Neuronal stem cell (in vitro differentiated cells): ENCODE measurements at regions not wholly inside any gene's neighbourhood (a gene's known extent, or its start where the extent isn't known, plus 50 kb on each side); places are given as distances from the start of the nearest gene placed in this dataset.

Experiments
- DNase-seq: peaks from one replicate; pipeline ENCODE4 v3.0.0-alpha.2; 2013; ENCODE audit warnings: low spot score
- H2AFZ ChIP-seq: one replicate; pipeline ENCODE4 v1.6.1; 2013; ENCODE audit warnings: mild to moderate bottlenecking, low read length, inconsistent platforms
- H2AK5ac ChIP-seq: 2 replicates; pipeline ENCODE4 v1.6.1; 2013; ENCODE audit warnings: low read depth, mild to moderate bottlenecking, inconsistent platforms, low read length, moderate library complexity, mixed read lengths
- H2BK120ac ChIP-seq: 2 replicates; pipeline ENCODE4 v1.6.1; 2013; ENCODE audit warnings: low read depth, mild to moderate bottlenecking, inconsistent platforms, low read length, moderate library complexity, mixed read lengths
- H2BK12ac ChIP-seq: one replicate; pipeline ENCODE4 v1.6.1; 2013; ENCODE audit warnings: low read length, inconsistent platforms
- H2BK15ac ChIP-seq: 2 replicates; pipeline ENCODE4 v1.6.1; 2013; ENCODE audit warnings: mild to moderate bottlenecking, low read length, inconsistent platforms, mixed read lengths
- H2BK5ac ChIP-seq: one replicate; pipeline ENCODE4 v1.6.1; 2013; ENCODE audit warnings: inconsistent platforms, mild to moderate bottlenecking, low read length, moderate library complexity
- H3K14ac ChIP-seq: one replicate; pipeline ENCODE4 v1.6.1; 2013; ENCODE audit warnings: low read length, inconsistent platforms
- H3K18ac ChIP-seq: 2 replicates; pipeline ENCODE4 v1.6.1; 2013; ENCODE audit warnings: low read length, inconsistent platforms
- H3K23ac ChIP-seq: 2 replicates; pipeline ENCODE4 v1.6.1; 2013; ENCODE audit warnings: low read depth, mild to moderate bottlenecking, mixed read lengths, low read length, inconsistent platforms; ENCODE audit not compliant: poor library complexity
- H3K27ac ChIP-seq: replicated peaks from 3 replicates; pipeline ENCODE4 v1.5.1; 2013; ENCODE audit warnings: low read length, inconsistent platforms
- H3K27me3 ChIP-seq, 3 experiments: 2 replicates each; pipeline ENCODE4 v1.6.1; 2013; ENCODE audit warnings: low read length in 3 of 3, mild to moderate bottlenecking in 2 of 3, inconsistent platforms in 1 of 3, low read depth in 1 of 3, mixed read lengths in 1 of 3, moderate library complexity in 1 of 3; ENCODE audit not compliant: control insufficient read depth in 3 of 3, insufficient read depth in 3 of 3
- H3K36me3 ChIP-seq, 2 donors: replicated peaks in 1 of 2; 2 replicates each; pipeline ENCODE4 v1.6.1; 2013; ENCODE audit warnings: low read length in 2 of 2; ENCODE audit not compliant: control insufficient read depth in 2 of 2, insufficient read depth in 2 of 2
- H3K4ac ChIP-seq: 2 replicates; pipeline ENCODE4 v1.6.1; 2013; ENCODE audit warnings: inconsistent platforms, mild to moderate bottlenecking, low read length, moderate library complexity
- H3K4me1 ChIP-seq, 2 donors: 1 replicate in 1 of 2; 2 replicates in 1 of 2; pipeline ENCODE4 v1.6.1; 2013; ENCODE audit warnings: low read length in 2 of 2, low read depth in 1 of 2; ENCODE audit not compliant: control insufficient read depth in 2 of 2, insufficient read depth in 1 of 2
- H3K4me2 ChIP-seq: one replicate; pipeline ENCODE4 v1.6.1; 2013; ENCODE audit warnings: mild to moderate bottlenecking, low read length, inconsistent platforms; ENCODE audit not compliant: insufficient read depth, poor library complexity, severe bottlenecking
- H3K4me3 ChIP-seq, 2 donors: 2 replicates each; pipeline ENCODE4 v1.5.1; 2013; ENCODE audit warnings: low read length in 2 of 2, mild to moderate bottlenecking in 2 of 2, inconsistent platforms in 1 of 2, moderate library complexity in 1 of 2
- H3K79me1 ChIP-seq: one replicate; pipeline ENCODE4 v1.6.1; 2013; ENCODE audit warnings: low read depth, mild to moderate bottlenecking, inconsistent platforms, low read length, moderate library complexity
- H3K9ac ChIP-seq: one replicate; pipeline ENCODE4 v1.6.1; 2013; ENCODE audit warnings: mild to moderate bottlenecking, low read depth, low read length, inconsistent platforms; ENCODE audit not compliant: poor library complexity
- H3K9me3 ChIP-seq, 2 donors: replicated peaks in 1 of 2; 2 replicates each; pipeline versions ENCODE3 to v1.6.1; 2013; ENCODE audit warnings: low read length in 2 of 2, mild to moderate bottlenecking in 2 of 2, inconsistent platforms in 1 of 2, low read depth in 1 of 2, mixed read lengths in 1 of 2, moderate library complexity in 1 of 2; ENCODE audit not compliant: control insufficient read depth in 2 of 2, insufficient read depth in 1 of 2
- H4K8ac ChIP-seq: one replicate; pipeline ENCODE4 v1.6.1; 2013; ENCODE audit warnings: low read depth, mild to moderate bottlenecking, inconsistent platforms, low read length, moderate library complexity
- H4K91ac ChIP-seq: one replicate; pipeline ENCODE4 v1.6.1; 2013; ENCODE audit warnings: low read length, low read depth, mild to moderate bottlenecking, inconsistent platforms; ENCODE audit not compliant: poor library complexity
- WGBS, 2 donors: extraction: QIAGEN DNeasy Blood & Tissue Kit; methylation state at CpG; one replicate each; pipeline ENCODE4 v1.1.7; 2013; ENCODE audit warnings: missing lambda C conversion rate in 2 of 2, mixed read lengths in 1 of 2; ENCODE audit not compliant: insufficient read length in 2 of 2, insufficient replicate concordance in 1 of 2; ENCODE audit errors: extremely low coverage in 2 of 2; 5-methylcytosine and 5-hydroxymethylcytosine counted together

GRCh38 chr2:126315828-126316227 is 340.1 kb upstream of the GYPC start:
- no peak overlapping the region for H4K8ac ChIP-seq
- H3K23ac ChIP-seq: no peak overlapping the region
- no peaks in the 10 kb centered on the region for H3K4me1 ChIP-seq
- H3K9ac ChIP-seq: no peak overlapping the region
- no peak overlapping the region for H2BK120ac ChIP-seq
- DNase-seq: no peak
- WGBS, 2 donors: no CpG with 5 or more reads among the region's 1 CpG
- no peaks in the 10 kb centered on the region for H3K9me3 ChIP-seq
- H3K79me1 ChIP-seq: no peaks in the 10 kb centered on the region
- H3K4me3 ChIP-seq: no peak overlapping the region
- no peaks in the 10 kb centered on the region for H3K27me3 ChIP-seq
- H4K91ac ChIP-seq: no peak overlapping the region
- no peak overlapping the region for H3K27ac ChIP-seq
- H3K36me3 ChIP-seq: no peaks in the 10 kb centered on the region
- no peak overlapping the region for H3K14ac ChIP-seq
- H2AK5ac ChIP-seq: no peak overlapping the region
- H3K4me2 ChIP-seq: no peak overlapping the region
- no peak overlapping the region for H2BK5ac ChIP-seq
- H2BK15ac ChIP-seq: no peak overlapping the region
- H2BK12ac ChIP-seq: no peak overlapping the region
- no peak overlapping the region for H2AFZ ChIP-seq
- H3K18ac ChIP-seq: no peak overlapping the region
- no peak overlapping the region for H3K4ac ChIP-seq

- no peak overlapping the region for H4K91ac ChIP-seq
- no peak overlapping the region for H3K14ac ChIP-seq
- no peak overlapping the region for H3K23ac ChIP-seq
- no peak overlapping the region for H3K4me3 ChIP-seq
- no peaks in the 10 kb centered on the region for H3K4me1 ChIP-seq
- no peak overlapping the region for H4K8ac ChIP-seq
- H2BK15ac ChIP-seq: no peak overlapping the region
- H2BK5ac ChIP-seq: no peak overlapping the region
- no peak for DNase-seq
- no peak overlapping the region for H3K9ac ChIP-seq
- WGBS, 2 donors: no CpG with 5 or more reads among the region's 2 CpGs
- no peak overlapping the region for H2BK12ac ChIP-seq
- no peaks in the 10 kb centered on the region for H3K27me3 ChIP-seq
- H3K4ac ChIP-seq: no peak overlapping the region
- H3K4me2 ChIP-seq: no peak overlapping the region
- no peaks in the 10 kb centered on the region for H3K9me3 ChIP-seq
- no peaks in the 10 kb centered on the region for H3K36me3 ChIP-seq
- H3K18ac ChIP-seq: no peak overlapping the region
- no peak overlapping the region for H2BK120ac ChIP-seq
- H2AK5ac ChIP-seq: no peak overlapping the region
- H3K79me1 ChIP-seq: no peaks in the 10 kb centered on the region
- H2AFZ ChIP-seq: no peak overlapping the region
- no peak overlapping the region for H3K27ac ChIP-seq
Observed at GRCh38 chr2:126317790-126318431, 338.0 kb upstream of the GYPC start.

- H3K18ac ChIP-seq: no peak overlapping the region
- H3K4me2 ChIP-seq: no peak overlapping the region
- no peak overlapping the region for H3K23ac ChIP-seq
- no CpG with 5 or more reads among the region's 3 CpGs for WGBS, 2 donors
- H3K27ac ChIP-seq: no peak overlapping the region
- no peak overlapping the region for H3K14ac ChIP-seq
- H3K4me3 ChIP-seq: no peak overlapping the region
- H2BK12ac ChIP-seq: no peak overlapping the region
- H2BK5ac ChIP-seq: no peak overlapping the region
- no peaks in the 10 kb centered on the region for H3K27me3 ChIP-seq
- no peaks in the 10 kb centered on the region for H3K4me1 ChIP-seq
- H2BK120ac ChIP-seq: no peak overlapping the region
- DNase-seq: no peak
- H3K9ac ChIP-seq: no peak overlapping the region
- H4K91ac ChIP-seq: no peak overlapping the region
- H2AK5ac ChIP-seq: no peak overlapping the region
- no peaks in the 10 kb centered on the region for H3K36me3 ChIP-seq
- H3K4ac ChIP-seq: no peak overlapping the region
- no peak overlapping the region for H4K8ac ChIP-seq
- no peaks in the 10 kb centered on the region for H3K79me1 ChIP-seq
- no peak overlapping the region for H2AFZ ChIP-seq
- H3K9me3 ChIP-seq: no peaks in the 10 kb centered on the region
- H2BK15ac ChIP-seq: no peak overlapping the region
Observed at GRCh38 chr2:126322342-126322741, 333.6 kb upstream of the GYPC start.

- H3K27me3 ChIP-seq: no peaks in the 10 kb centered on the region
- H3K9me3 ChIP-seq: no peaks in the 10 kb centered on the region
- no peaks in the 10 kb centered on the region for H3K36me3 ChIP-seq
- H4K91ac ChIP-seq: no peak overlapping the region
- H2BK5ac ChIP-seq: no peak overlapping the region
- DNase-seq: no peak
- no peaks in the 10 kb centered on the region for H3K4me1 ChIP-seq
- no peak overlapping the region for H2BK12ac ChIP-seq
- no CpG with 5 or more reads among the region's 5 CpGs for WGBS, 2 donors
- H3K9ac ChIP-seq: no peak overlapping the region
- no peak overlapping the region for H2AFZ ChIP-seq
- no peak overlapping the region for H3K4me3 ChIP-seq
- H2BK120ac ChIP-seq: no peak overlapping the region
- no peak overlapping the region for H3K23ac ChIP-seq
- no peak overlapping the region for H3K14ac ChIP-seq
- H3K4ac ChIP-seq: no peak overlapping the region
- H3K18ac ChIP-seq: no peak overlapping the region
- no peak overlapping the region for H3K4me2 ChIP-seq
- H3K27ac ChIP-seq: no peak overlapping the region
- no peak overlapping the region for H4K8ac ChIP-seq
- H3K79me1 ChIP-seq: no peaks in the 10 kb centered on the region
- H2BK15ac ChIP-seq: no peak overlapping the region
- H2AK5ac ChIP-seq: no peak overlapping the region
Observed at GRCh38 chr2:126325202-126325601, 330.8 kb upstream of the GYPC start.
